ENCODE measurements at regions not wholly inside any gene's neighbourhood (a gene's known extent, or its start where the extent isn't known, plus 50 kb on each side); places are given as distances from the start of the nearest gene placed in this dataset.

DNA sequence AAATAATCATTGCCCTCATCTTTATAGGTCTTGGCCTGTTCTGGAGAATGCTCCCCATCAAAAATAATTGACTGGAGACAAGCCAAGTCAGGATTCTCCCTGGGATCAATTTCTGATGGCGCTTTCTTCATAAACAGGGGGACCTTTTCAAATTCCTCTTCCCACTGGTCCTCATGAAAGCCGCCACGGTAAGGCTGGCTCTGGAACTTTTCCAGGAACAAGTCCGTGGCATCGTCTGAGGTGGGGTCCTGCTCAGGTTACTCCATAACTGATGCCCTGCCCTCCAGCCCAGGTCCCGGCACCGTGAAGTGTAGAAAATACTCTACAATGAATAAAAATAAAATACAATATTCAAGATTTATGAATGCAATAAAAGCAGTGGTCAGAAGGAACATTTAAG is 79.4 kb upstream of the IGFBP3 start:
- Histone ChIP-seq H3K4me1 (ENCODE audit: control insufficient read depth in 2 of 2, insufficient read depth in 2 of 2, low read length in 2 of 2) (no peaks in the 10 kb centered on the region), H3K4me2 (replicated peaks; ENCODE audit: low read depth, low read length, poor library complexity, severe bottlenecking) (no peak overlapping the region), H4K20me1 (ENCODE audit: control insufficient read depth, insufficient read depth, low read length, poor library complexity, severe bottlenecking) (no peaks in the 10 kb centered on the region), H3K4me3 (ENCODE audit: control extremely low read depth in 1 of 5, extremely low read depth in 1 of 5, insufficient read depth in 1 of 5, low read depth in 2 of 5, low read length in 4 of 5) (no peak overlapping the region), H3K79me2 (ENCODE audit: control insufficient read depth, insufficient read depth, low read length) (no peaks in the 10 kb centered on the region), H3K9ac (ENCODE audit: low read length) (no peak overlapping the region), H3K9me3 (ENCODE audit: control extremely low read depth in 1 of 3, control insufficient read depth in 2 of 3, insufficient read depth in 1 of 3, low read length in 2 of 3) (peaks cover 0 to 7% (median 4%) of the 10 kb centered on the region in 3 donors), H3K27me3 (replicated peaks in 1 of 4; ENCODE audit: control extremely low read depth in 1 of 4, control insufficient read depth in 3 of 4, insufficient read depth in 4 of 4, low read length in 3 of 4) (no peaks in the 10 kb centered on the region), H3K27ac (ENCODE audit: low read length in 2 of 2) (no peak overlapping the region), H2AFZ (ENCODE audit: insufficient read depth, low read depth, low read length, poor library complexity, severe bottlenecking) (no peak overlapping the region), H3K36me3 (replicated peaks in 1 of 2; ENCODE audit: control extremely low read depth in 1 of 2, control insufficient read depth in 1 of 2, extremely low read depth in 1 of 2, insufficient read depth in 2 of 2, low read length in 1 of 2) (no peaks in the 10 kb centered on the region)
- no peak for DNase-seq
- intact Hi-C loops (cut with micrococcal nuclease), result no loop called here
- TF ChIP-seq EZH2 (IDR thresholded peaks at IDR 0.05; ENCODE audit: borderline replicate concordance, insufficient read depth, low read depth, low read length, poor library complexity, severe bottlenecking), result no peak
- no peak for TF ChIP-seq CTCF (IDR thresholded peaks at IDR 0.05)
- H3K4me1 Mint-ChIP-seq, result peaks cover 3% of the 10 kb centered on the region
- peaks cover 8% of the 10 kb centered on the region for H3K9me3 Mint-ChIP-seq (ENCODE audit: insufficient read depth)
- WGBS (ENCODE audit: insufficient coverage), result 96% methylated on average over 4 of the region's 7 CpGs
- ChIA-PET POLR2A (no interaction called here), CTCF (no interaction called here)
- no peak overlapping the region for H3K4me3 Mint-ChIP-seq
- no peaks in the 10 kb centered on the region for H3K27me3 Mint-ChIP-seq
- ATAC-seq (ENCODE audit: low read depth), result no peak
- no peak overlapping the region for H3K27ac Mint-ChIP-seq

DNA sequence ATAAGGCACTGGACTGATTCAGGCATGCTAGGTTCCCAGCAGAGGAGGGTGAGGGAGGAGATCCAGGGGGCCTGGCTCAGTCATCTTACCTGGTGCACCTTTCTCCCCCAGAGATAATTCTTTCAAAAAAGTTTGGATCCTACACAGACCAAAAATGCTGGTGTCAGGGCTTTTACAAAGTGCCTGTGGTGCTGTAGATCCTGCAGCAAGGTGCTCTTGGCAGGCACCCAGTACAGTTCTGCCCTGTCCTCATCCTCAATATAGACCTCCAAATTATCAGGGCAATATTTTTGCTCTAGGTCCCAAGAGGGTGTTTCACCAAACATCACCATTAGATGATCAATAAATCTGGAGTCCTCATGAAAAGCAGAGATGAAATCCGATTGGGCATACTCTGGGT is 78.5 kb upstream of the IGFBP3 start:
- Mint-ChIP-seq H3K4me1 (peaks cover 3% of the 10 kb centered on the region), H3K27ac (no peak overlapping the region), H3K27me3 (no peaks in the 10 kb centered on the region), H3K9me3 (ENCODE audit: insufficient read depth) (peaks cover 8% of the 10 kb centered on the region), H3K4me3 (no peak overlapping the region)
- ChIA-PET POLR2A (no interaction called here), CTCF (no interaction called here)
- Histone ChIP-seq H3K4me1 (ENCODE audit: control insufficient read depth in 2 of 2, insufficient read depth in 2 of 2, low read length in 2 of 2) (no peaks in the 10 kb centered on the region), H3K27ac (ENCODE audit: low read length in 2 of 2) (no peak overlapping the region), H3K36me3 (replicated peaks in 1 of 2; ENCODE audit: control extremely low read depth in 1 of 2, control insufficient read depth in 1 of 2, extremely low read depth in 1 of 2, insufficient read depth in 2 of 2, low read length in 1 of 2) (no peaks in the 10 kb centered on the region), H4K20me1 (ENCODE audit: control insufficient read depth, insufficient read depth, low read length, poor library complexity, severe bottlenecking) (no peaks in the 10 kb centered on the region), H3K9me3 (ENCODE audit: control extremely low read depth in 1 of 3, control insufficient read depth in 2 of 3, insufficient read depth in 1 of 3, low read length in 2 of 3) (peaks cover 0 to 9% (median 7%) of the 10 kb centered on the region in 3 donors), H3K9ac (ENCODE audit: low read length) (no peak overlapping the region), H3K27me3 (replicated peaks in 1 of 4; ENCODE audit: control extremely low read depth in 1 of 4, control insufficient read depth in 3 of 4, insufficient read depth in 4 of 4, low read length in 3 of 4) (no peaks in the 10 kb centered on the region), H2AFZ (ENCODE audit: insufficient read depth, low read depth, low read length, poor library complexity, severe bottlenecking) (no peak overlapping the region), H3K4me2 (replicated peaks; ENCODE audit: low read depth, low read length, poor library complexity, severe bottlenecking) (no peak overlapping the region), H3K79me2 (ENCODE audit: control insufficient read depth, insufficient read depth, low read length) (no peaks in the 10 kb centered on the region), H3K4me3 (ENCODE audit: control extremely low read depth in 1 of 5, extremely low read depth in 1 of 5, insufficient read depth in 1 of 5, low read depth in 2 of 5, low read length in 4 of 5) (no peak overlapping the region)
- intact Hi-C loops (cut with micrococcal nuclease), result no loop called here
- ATAC-seq (ENCODE audit: low read depth) (no peak), DNase-seq (no peak)
- no peak for TF ChIP-seq CTCF (IDR thresholded peaks at IDR 0.05)
- TF ChIP-seq EZH2 (IDR thresholded peaks at IDR 0.05; ENCODE audit: borderline replicate concordance, insufficient read depth, low read depth, low read length, poor library complexity, severe bottlenecking), result no peak
- WGBS (ENCODE audit: insufficient coverage), result 64% methylated on average over 1 of the region's 1 CpG
